GM23248 (cell line): ENCODE measurements at regions not wholly inside any gene's neighbourhood (a gene's known extent, or its start where the extent isn't known, plus 50 kb on each side); places are given as distances from the start of the nearest gene placed in this dataset.

Experiments
- DNase-seq: peaks from one replicate; pipeline ENCODE4 v3.0.0-alpha.2; 2015
- H2AFZ ChIP-seq: fragments of 200-600 bp; sonication (generic); 2 replicates; pipeline ENCODE4 v1.6.1; 2016; ENCODE audit warnings: antibody characterized with exemption
- H3F3A ChIP-seq: fragments of 200-600 bp; sonication (generic); 2 replicates; pipeline ENCODE4 v1.6.1; 2016; ENCODE audit warnings: mild to moderate bottlenecking, antibody characterized with exemption, mixed run types; ENCODE audit not compliant: insufficient read depth
- H3K27ac ChIP-seq: fragments of 200-600 bp; sonication (generic); 2 replicates; pipeline ENCODE4 v1.5.1; 2016; ENCODE audit warnings: mild to moderate bottlenecking
- H3K27me3 ChIP-seq: fragments of 200-600 bp; sonication (generic); replicated peaks from 2 replicates; pipeline ENCODE4 v1.6.1; 2016; ENCODE audit warnings: mild to moderate bottlenecking; ENCODE audit not compliant: insufficient read depth
- H3K36me3 ChIP-seq: fragments of 200-600 bp; sonication (generic); 2 replicates; pipeline ENCODE4 v1.6.1; 2016; ENCODE audit warnings: low read depth, mild to moderate bottlenecking
- H3K4me1 ChIP-seq: fragments of 200-600 bp; sonication (generic); 2 replicates; pipeline ENCODE4 v1.6.1; 2016; ENCODE audit warnings: mild to moderate bottlenecking; ENCODE audit not compliant: insufficient read depth
- H3K4me2 ChIP-seq: fragments of 200-600 bp; sonication (generic); one replicate; pipeline ENCODE4 v1.6.1; 2016; ENCODE audit warnings: mild to moderate bottlenecking; ENCODE audit not compliant: unreplicated experiment
- H3K4me3 ChIP-seq: fragments of 200-600 bp; sonication (generic); 2 replicates; pipeline ENCODE4 v1.5.1; 2016; ENCODE audit warnings: mild to moderate bottlenecking
- H3K79me2 ChIP-seq: fragments of 200-600 bp; sonication (generic); 2 replicates; pipeline ENCODE4 v1.6.1; 2016; ENCODE audit warnings: mild to moderate bottlenecking; ENCODE audit not compliant: insufficient read depth
- H3K9ac ChIP-seq: fragments of 200-600 bp; sonication (generic); 2 replicates; pipeline ENCODE4 v1.6.1; 2016; ENCODE audit warnings: mild to moderate bottlenecking
- H3K9me2 ChIP-seq: fragments of 200-600 bp; sonication (generic); 2 replicates; pipeline ENCODE4 v1.6.1; 2016; ENCODE audit warnings: mixed run types, mild to moderate bottlenecking, moderate library complexity; ENCODE audit not compliant: insufficient read depth
- H3K9me3 ChIP-seq: fragments of 200-600 bp; sonication (generic); one replicate; pipeline ENCODE4 v1.6.1; 2017; ENCODE audit warnings: low read depth
- H4K20me1 ChIP-seq: fragments of 200-600 bp; sonication (generic); 2 replicates; pipeline ENCODE4 v1.6.0; 2016; ENCODE audit not compliant: insufficient read depth
- EZH2 ChIP-seq: fragments of 200-600 bp; sonication (generic); IDR thresholded peaks from 2 replicates; pipeline ENCODE4 v1.6.1; 2018; ENCODE audit warnings: antibody characterized with exemption, mild to moderate bottlenecking; ENCODE audit not compliant: insufficient read depth, poor library complexity, severe bottlenecking
- EZH2phosphoT487 ChIP-seq: fragments of 200-600 bp; sonication (generic); IDR thresholded peaks from 2 replicates; pipeline ENCODE4 v1.6.1; 2018; ENCODE audit warnings: antibody characterized with exemption, moderate library complexity, mild to moderate bottlenecking, low read depth; ENCODE audit not compliant: insufficient read depth
- WGBS, 2 experiments: methylation state at CpG; one replicate each; pipeline ENCODE4 v1.1.6; 2015 to 2017; ENCODE audit warnings: low lambda C conversion rate in 2 of 2, low coverage in 1 of 2; ENCODE audit errors: missing lambda C conversion rate in 2 of 2; 5-methylcytosine and 5-hydroxymethylcytosine counted together
- in situ Hi-C: fragments of 300-500 bp; cut with MboI; formaldehyde crosslinking; loops from 2 replicates; pipeline ENCODE4 v1.15.0; 2020

GRCh38 chr6:150683320-150683719 is 83.6 kb downstream of the PLEKHG1 start:
- WGBS, 2 experiments = 77 to 81% methylated on average over 8 of the region's 8 CpGs
- Histone ChIP-seq H2AFZ (no peak overlapping the region), H3K9me2 (no peaks in the 10 kb centered on the region), H4K20me1 (no peaks in the 10 kb centered on the region), H3K79me2 (no peaks in the 10 kb centered on the region), H3K27ac (no peak overlapping the region), H3K9me3 (no peaks in the 10 kb centered on the region), H3K9ac (no peak overlapping the region), H3K27me3 (no peaks in the 10 kb centered on the region), H3F3A (no peaks in the 10 kb centered on the region), H3K36me3 (no peaks in the 10 kb centered on the region), H3K4me1 (no peaks in the 10 kb centered on the region), H3K4me2 (no peak overlapping the region), H3K4me3 (no peak overlapping the region)
- TF ChIP-seq EZH2phosphoT487 (no peak), EZH2 (no peak)
- no peak for DNase-seq
- in situ Hi-C loops = no loop called here

GRCh38 chr6:150684161-150684560 is 84.5 kb downstream of the PLEKHG1 start:
- DNase-seq = no peak
- Histone ChIP-seq H3K9me2 (no peaks in the 10 kb centered on the region), H3K4me2 (no peak overlapping the region), H3K27me3 (no peaks in the 10 kb centered on the region), H3K9me3 (no peaks in the 10 kb centered on the region), H2AFZ (no peak overlapping the region), H3K9ac (no peak overlapping the region), H3K4me3 (no peak overlapping the region), H3F3A (no peaks in the 10 kb centered on the region), H3K4me1 (no peaks in the 10 kb centered on the region), H3K79me2 (no peaks in the 10 kb centered on the region), H4K20me1 (no peaks in the 10 kb centered on the region), H3K36me3 (no peaks in the 10 kb centered on the region), H3K27ac (no peak overlapping the region)
- TF ChIP-seq EZH2phosphoT487 (no peak), EZH2 (no peak)
- 86 to 92% methylated on average over 9 of the region's 9 CpGs for WGBS, 2 experiments
- in situ Hi-C loops = no loop called here

- Histone ChIP-seq H3K9ac (no peak overlapping the region), H3K4me1 (no peaks in the 10 kb centered on the region), H3K4me3 (no peak overlapping the region), H3K27ac (no peak overlapping the region), H2AFZ (no peak overlapping the region), H3K9me2 (no peaks in the 10 kb centered on the region), H3K36me3 (no peaks in the 10 kb centered on the region), H3K9me3 (no peaks in the 10 kb centered on the region), H4K20me1 (no peaks in the 10 kb centered on the region), H3K4me2 (no peak overlapping the region), H3K27me3 (no peaks in the 10 kb centered on the region), H3F3A (no peaks in the 10 kb centered on the region), H3K79me2 (no peaks in the 10 kb centered on the region)
- WGBS, 2 experiments = 72 to 74% methylated on average over 13 of the region's 13 CpGs
- in situ Hi-C loops = no loop called here
- DNase-seq = no peak
- no peak for TF ChIP-seq EZH2
- no peak for TF ChIP-seq EZH2phosphoT487
These were observed 85.2 kb downstream of the PLEKHG1 start for GRCh38 chr6:150684714-150685459.

DNA sequence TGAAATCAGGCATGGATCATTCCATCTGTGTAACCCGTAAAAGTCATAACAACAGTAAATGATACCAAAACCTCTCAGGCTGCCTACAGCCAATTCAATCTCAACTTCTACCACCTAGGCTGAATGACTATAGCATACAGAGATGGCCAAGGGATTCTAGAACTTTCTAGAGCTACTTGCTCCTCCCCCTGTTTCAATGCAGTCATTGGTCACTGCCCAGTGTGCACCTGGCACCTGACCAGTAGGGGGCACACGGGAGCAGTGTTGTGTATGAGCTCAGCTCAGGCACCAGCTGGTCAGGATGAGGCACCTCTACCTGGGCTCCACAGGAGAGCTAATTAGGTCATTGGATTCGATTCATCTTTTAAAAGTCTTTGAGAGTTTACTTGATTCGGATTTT is 86.2 kb downstream of the PLEKHG1 start:
- no peak overlapping the region for H3K9ac ChIP-seq

DNA sequence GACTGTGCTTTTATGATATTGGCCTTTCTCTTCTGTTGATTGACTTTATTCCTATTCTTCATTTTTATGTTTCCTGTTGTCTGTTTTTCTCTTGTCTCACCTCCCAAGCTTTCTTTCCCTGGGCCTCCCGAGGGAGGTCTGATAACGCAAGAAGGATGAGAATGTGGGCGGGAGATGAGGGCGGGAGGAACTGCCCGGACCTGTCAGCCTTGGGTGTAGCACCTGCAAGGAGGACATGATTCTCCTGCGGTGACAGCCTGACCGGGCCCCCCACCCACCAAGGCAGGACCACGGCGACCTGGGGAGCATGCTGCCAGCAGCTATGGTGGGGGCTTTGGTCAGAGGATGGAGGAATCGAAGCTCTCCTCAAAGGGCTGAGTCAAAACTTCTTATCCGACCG is 86.9 kb downstream of the PLEKHG1 start:
- H3K27me3 ChIP-seq = no peaks in the 10 kb centered on the region
- DNase-seq = no peak
- H3K4me3 ChIP-seq = no peak overlapping the region
- H2AFZ ChIP-seq = no peak overlapping the region
- no peaks in the 10 kb centered on the region for H3K9me3 ChIP-seq
- no peak overlapping the region for H3K27ac ChIP-seq
- no peaks in the 10 kb centered on the region for H4K20me1 ChIP-seq
- in situ Hi-C loops = no loop called here
- no peaks in the 10 kb centered on the region for H3K9me2 ChIP-seq
- no peaks in the 10 kb centered on the region for H3K79me2 ChIP-seq
- no peaks in the 10 kb centered on the region for H3K36me3 ChIP-seq
- no peaks in the 10 kb centered on the region for H3K4me1 ChIP-seq
- TF ChIP-seq EZH2 (no peak), EZH2phosphoT487 (no peak)
- no peak overlapping the region for H3K9ac ChIP-seq
- H3K4me2 ChIP-seq = no peak overlapping the region
- H3F3A ChIP-seq = no peaks in the 10 kb centered on the region
- 76 to 78% methylated on average over 12 of the region's 12 CpGs for WGBS, 2 experiments

More for the DNA sequence above, 86.2 kb downstream of the PLEKHG1 start:
- TF ChIP-seq EZH2 (no peak), EZH2phosphoT487 (no peak)
- no peak overlapping the region for H3K27ac ChIP-seq
- no peaks in the 10 kb centered on the region for H4K20me1 ChIP-seq
- 69 to 79% methylated on average over 4 of the region's 4 CpGs for WGBS, 2 experiments
- H3K4me1 ChIP-seq = no peaks in the 10 kb centered on the region
- no peaks in the 10 kb centered on the region for H3K79me2 ChIP-seq
- DNase-seq = peak; percentile 43
- no peaks in the 10 kb centered on the region for H3K9me2 ChIP-seq
- in situ Hi-C loops = no loop called here
- no peaks in the 10 kb centered on the region for H3K9me3 ChIP-seq
- H3F3A ChIP-seq = no peaks in the 10 kb centered on the region
- no peak overlapping the region for H2AFZ ChIP-seq
- H3K4me2 ChIP-seq = no peak overlapping the region
- no peaks in the 10 kb centered on the region for H3K36me3 ChIP-seq
- H3K27me3 ChIP-seq = no peaks in the 10 kb centered on the region
- no peak overlapping the region for H3K4me3 ChIP-seq
